K562 (cell line): ENCODE measurements at regions not wholly inside any gene's neighbourhood (a gene's known extent, or its start where the extent isn't known, plus 50 kb on each side); places are given as distances from the start of the nearest gene placed in this dataset.

Source experiments
- NCOR1 ChIP-seq: fragments of 450-650 bp; IDR thresholded peaks from 2 replicates; pipeline ENCODE4 v1.6.1; 2016; ENCODE audit warnings: mild to moderate bottlenecking, moderate library complexity
- ZNF780A ChIP-seq: fragments of 250-450 bp; sonication (Bioruptor Pico); IDR thresholded peaks from 2 replicates; pipeline ENCODE4 v1.5.0; 2021; ENCODE audit warnings: mild to moderate bottlenecking

GRCh38 chr4:180310616-180311015 is 1932.6 kb upstream of the TENM3 start:
- TF ChIP-seq NCOR1 = no peak
- TF ChIP-seq ZNF780A = no peak
